ENCODE measurements at regions not wholly inside any gene's neighbourhood (a gene's known extent, or its start where the extent isn't known, plus 50 kb on each side); places are given as distances from the start of the nearest gene placed in this dataset.
"Not testable (repeated sequence)": the region's sequence is repeated elsewhere in the genome, so short reads cannot be mapped to it uniquely, and the experiment has no call there.

DNA sequence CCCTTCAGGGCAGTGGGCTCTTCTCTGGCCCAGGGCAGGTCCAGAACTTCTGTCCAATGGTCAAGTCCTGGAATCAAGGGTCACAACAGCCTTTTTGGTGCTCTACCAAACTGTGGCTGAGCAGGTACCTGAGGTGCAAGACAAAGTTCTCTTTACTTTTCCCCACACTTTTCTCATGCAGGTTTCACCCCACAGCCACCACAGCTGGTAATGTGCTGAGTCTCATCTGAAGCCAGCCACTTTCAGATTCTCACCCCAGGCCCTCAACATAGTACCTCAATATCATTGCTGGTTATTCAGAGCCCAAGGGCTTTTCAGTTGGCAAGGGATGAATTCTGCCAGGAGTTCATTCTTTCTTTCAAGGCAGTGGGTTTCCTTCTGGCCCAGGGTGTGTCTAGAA, 426.0 kb downstream of the TECRL start:
- Histone ChIP-seq H3K4me1 (no peaks in the 10 kb centered on the region), H3K9me3 (no peaks in the 10 kb centered on the region), H3K27me3 (no peaks in the 10 kb centered on the region), H3K4me3 (no peak overlapping the region), H3K36me3 (no peaks in the 10 kb centered on the region), H3K27ac (no peak overlapping the region)
- no peak for DNase-seq (ENCODE audit: extremely low spot score in 2 of 2)
- intact Hi-C loops (cut with DNase I): no loop called here
- TF ChIP-seq, protein P1, sequence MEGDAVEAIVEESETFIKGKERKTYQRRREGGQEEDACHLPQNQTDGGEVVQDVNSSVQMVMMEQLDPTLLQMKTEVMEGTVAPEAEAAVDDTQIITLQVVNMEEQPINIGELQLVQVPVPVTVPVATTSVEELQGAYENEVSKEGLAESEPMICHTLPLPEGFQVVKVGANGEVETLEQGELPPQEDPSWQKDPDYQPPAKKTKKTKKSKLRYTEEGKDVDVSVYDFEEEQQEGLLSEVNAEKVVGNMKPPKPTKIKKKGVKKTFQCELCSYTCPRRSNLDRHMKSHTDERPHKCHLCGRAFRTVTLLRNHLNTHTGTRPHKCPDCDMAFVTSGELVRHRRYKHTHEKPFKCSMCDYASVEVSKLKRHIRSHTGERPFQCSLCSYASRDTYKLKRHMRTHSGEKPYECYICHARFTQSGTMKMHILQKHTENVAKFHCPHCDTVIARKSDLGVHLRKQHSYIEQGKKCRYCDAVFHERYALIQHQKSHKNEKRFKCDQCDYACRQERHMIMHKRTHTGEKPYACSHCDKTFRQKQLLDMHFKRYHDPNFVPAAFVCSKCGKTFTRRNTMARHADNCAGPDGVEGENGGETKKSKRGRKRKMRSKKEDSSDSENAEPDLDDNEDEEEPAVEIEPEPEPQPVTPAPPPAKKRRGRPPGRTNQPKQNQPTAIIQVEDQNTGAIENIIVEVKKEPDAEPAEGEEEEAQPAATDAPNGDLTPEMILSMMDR (IDR thresholded peaks at IDR 0.05): no peak

DNA sequence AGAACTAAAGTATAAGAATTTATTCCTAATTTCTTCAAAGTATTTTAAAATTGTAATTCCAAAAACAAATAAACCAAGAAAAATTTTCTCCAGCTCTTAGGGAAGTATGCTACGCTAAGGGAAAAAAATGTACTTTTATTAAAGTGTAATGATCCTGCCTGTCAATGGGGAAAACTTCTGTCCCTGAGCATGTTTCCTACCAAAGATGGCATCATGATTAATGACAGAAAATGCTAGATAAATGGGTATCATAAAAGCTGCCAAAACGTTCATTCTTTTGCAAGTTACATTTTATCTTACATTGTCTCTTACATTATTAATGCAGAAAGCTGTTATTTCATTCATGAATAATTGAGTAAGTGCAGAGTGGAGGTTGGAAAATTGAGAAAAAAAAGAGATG, 443.4 kb downstream of the TECRL start:
- Histone ChIP-seq H3K4me1 (no peaks in the 10 kb centered on the region), H3K27me3 (no peaks in the 10 kb centered on the region), H3K9me3 (no peaks in the 10 kb centered on the region), H3K4me3 (no peak overlapping the region), H3K36me3 (no peaks in the 10 kb centered on the region), H3K27ac (no peak overlapping the region)
- no peak for DNase-seq (ENCODE audit: extremely low spot score in 2 of 2)
- TF ChIP-seq POLR2A (IDR thresholded peaks at IDR 0.05): no peak
- TF ChIP-seq POLR2AphosphoS5 (IDR thresholded peaks at IDR 0.05; ENCODE audit: insufficient read depth in 1 of 2, low read depth in 1 of 2): no peak
- TF ChIP-seq, protein P1 (IDR thresholded peaks at IDR 0.05): no peak
- intact Hi-C loops (cut with DNase I): no loop called here

DNA sequence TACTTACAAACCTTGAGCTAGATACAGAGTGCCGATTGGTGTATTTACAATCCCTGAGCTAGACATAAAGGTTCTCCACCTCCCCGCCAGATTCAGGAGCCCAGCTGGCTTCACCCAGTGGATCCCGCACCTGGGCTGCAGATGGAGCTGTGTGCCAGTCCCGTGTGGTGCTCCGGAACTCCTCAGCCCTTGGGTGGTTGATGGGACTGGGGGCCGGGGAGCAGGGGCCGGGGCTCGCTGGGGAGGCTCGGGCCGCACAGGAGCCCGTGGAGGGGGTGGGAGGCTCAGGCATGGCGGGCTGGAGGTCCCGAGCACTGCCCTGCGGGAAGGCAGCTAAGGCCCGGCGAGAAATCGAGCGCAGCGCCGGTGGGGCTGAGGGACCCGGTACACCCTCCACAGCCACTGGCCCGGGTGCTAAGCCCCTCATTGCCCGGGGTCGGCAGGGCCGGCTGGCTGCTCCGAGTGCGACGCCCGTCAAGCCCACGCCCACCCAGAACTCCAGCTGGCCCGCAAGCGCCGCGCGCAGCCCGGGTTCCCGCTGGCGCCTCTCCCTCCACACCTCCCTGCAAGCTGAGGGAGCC, 466.5 kb downstream of the TECRL start:
- H3K27me3 ChIP-seq; H3K4me3 ChIP-seq; H3K9me3 ChIP-seq; intact Hi-C loops (cut with DNase I); H3K27ac ChIP-seq; H3K4me1 ChIP-seq; H3K36me3 ChIP-seq; DNase-seq (ENCODE audit: extremely low spot score in 2 of 2): not testable (repeated sequence)

DNA sequence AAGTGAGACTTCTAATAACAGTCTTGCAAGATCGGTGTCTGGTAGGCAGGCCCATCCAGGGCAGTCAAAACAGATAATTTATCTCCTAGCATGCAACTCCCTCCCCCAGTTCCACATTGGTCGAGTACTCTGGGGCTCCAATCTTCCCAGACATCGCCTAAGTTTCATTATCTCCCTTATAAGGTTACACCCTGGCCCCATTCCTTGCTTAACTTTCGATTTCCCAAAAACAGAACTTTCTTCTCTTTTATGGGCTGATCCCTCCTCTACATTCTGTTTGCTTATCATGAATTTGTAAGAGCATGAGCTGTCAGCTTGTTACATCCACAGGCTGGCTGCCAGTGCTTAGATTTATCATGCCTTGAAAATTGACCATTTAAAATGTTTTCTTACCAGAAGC, 471.3 kb downstream of the TECRL start:
- TF ChIP-seq POLR2AphosphoS5 (IDR thresholded peaks at IDR 0.05; ENCODE audit: insufficient read depth in 1 of 2, low read depth in 1 of 2) (no peak), POLR2A (IDR thresholded peaks at IDR 0.05) (no peak)
- TF ChIP-seq, protein P1 (IDR thresholded peaks at IDR 0.05): no peak
- H3K27ac ChIP-seq: no peak overlapping the region
- peak overlapping the region; percentile 1 to 14 for H3K4me3 ChIP-seq
- no peaks in the 10 kb centered on the region for H3K4me1 ChIP-seq
- no peaks in the 10 kb centered on the region for H3K36me3 ChIP-seq
- H3K9me3 ChIP-seq: no peaks in the 10 kb centered on the region
- DNase-seq (ENCODE audit: extremely low spot score in 2 of 2): no peak
- no peaks in the 10 kb centered on the region for H3K27me3 ChIP-seq
- intact Hi-C loops (cut with DNase I): no loop called here

DNA sequence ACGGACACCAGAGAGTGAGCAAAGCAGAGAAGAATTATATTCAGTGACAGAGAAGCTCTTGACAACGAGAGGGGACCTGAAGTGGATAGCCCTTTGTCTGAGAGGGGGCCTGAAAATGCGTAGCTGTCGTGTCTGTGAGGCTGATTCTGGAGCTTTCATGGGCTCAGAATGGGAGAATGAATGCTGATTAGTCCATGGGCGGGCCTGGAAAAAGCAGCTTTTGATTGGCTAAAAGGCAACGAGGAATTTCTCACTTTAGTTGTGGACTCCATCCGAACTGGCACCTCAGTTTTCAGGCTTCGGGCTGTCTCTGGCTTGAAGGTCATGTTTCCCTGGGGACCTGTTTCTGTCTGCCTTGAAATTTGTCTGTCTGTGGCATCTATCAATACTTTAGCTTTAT, 487.1 kb downstream of the TECRL start:
- intact Hi-C loops (cut with DNase I): no loop called here
- Histone ChIP-seq H3K27ac (no peak overlapping the region), H3K4me1 (no peaks in the 10 kb centered on the region), H3K4me3 (no peak overlapping the region), H3K36me3 (no peaks in the 10 kb centered on the region), H3K9me3 (no peaks in the 10 kb centered on the region), H3K27me3 (no peaks in the 10 kb centered on the region)
- TF ChIP-seq POLR2A (IDR thresholded peaks at IDR 0.05) (no peak), POLR2AphosphoS5 (IDR thresholded peaks at IDR 0.05; ENCODE audit: insufficient read depth in 1 of 2, low read depth in 1 of 2) (no peak)
- TF ChIP-seq, protein P1 (IDR thresholded peaks at IDR 0.05): no peak
- DNase-seq (ENCODE audit: extremely low spot score in 2 of 2): no peak

DNA sequence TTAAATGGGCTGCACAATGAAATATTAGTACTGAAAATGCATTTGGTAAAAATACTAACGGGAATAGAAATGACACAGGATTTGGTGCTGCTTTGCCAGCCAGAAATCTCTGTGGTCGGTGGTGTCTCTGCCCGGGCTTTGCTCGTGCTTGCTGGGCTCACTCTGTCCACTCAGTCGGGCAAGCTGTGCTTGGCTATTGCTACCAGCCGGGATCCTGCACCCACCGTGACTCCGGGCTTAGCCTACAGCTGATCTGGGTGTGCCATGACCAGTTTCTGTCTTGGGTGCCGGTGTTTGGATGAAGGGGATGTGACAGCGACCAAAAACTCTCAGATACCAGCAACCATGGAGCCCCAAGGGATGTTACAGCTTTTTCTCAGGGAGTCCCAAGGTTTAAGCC, 487.7 kb downstream of the TECRL start:
- Histone ChIP-seq H3K27me3 (no peaks in the 10 kb centered on the region), H3K4me1 (no peaks in the 10 kb centered on the region), H3K9me3 (no peaks in the 10 kb centered on the region), H3K36me3 (no peaks in the 10 kb centered on the region), H3K27ac (no peak overlapping the region), H3K4me3 (no peak overlapping the region)
- TF ChIP-seq, protein P1 (IDR thresholded peaks at IDR 0.05): no peak
- TF ChIP-seq POLR2AphosphoS5 (IDR thresholded peaks at IDR 0.05; ENCODE audit: insufficient read depth in 1 of 2, low read depth in 1 of 2) (no peak), POLR2A (IDR thresholded peaks at IDR 0.05) (no peak)
- intact Hi-C loops (cut with DNase I): no loop called here
- no peak for DNase-seq (ENCODE audit: extremely low spot score in 2 of 2)
